ENCODE measurements at regions not wholly inside any gene's neighbourhood (a gene's known extent, or its start where the extent isn't known, plus 50 kb on each side); places are given as distances from the start of the nearest gene placed in this dataset.

DNA sequence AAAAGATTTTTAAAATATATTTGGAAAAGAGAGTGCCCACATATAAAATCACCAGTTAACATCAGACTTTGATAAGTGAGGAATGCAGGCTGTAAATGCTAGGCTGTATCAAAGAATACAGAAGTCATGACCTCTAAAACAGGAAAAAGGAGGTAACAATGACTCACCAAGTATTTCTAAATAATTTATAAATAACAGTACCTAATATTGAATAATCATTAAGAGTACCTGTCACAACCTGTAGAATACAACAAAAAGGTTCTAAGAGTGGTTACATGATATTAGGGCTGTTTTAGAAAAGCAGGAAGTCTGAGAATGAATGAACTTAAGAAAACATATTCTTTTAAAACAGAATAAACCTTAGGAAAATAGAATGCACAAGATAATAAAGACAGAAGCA, 173.1 kb upstream of the CST7 start:
- no TSS peak for BruUV-seq (replicated peaks)
- H3K4me3 ChIP-seq (replicated peaks in 1 of 3; ENCODE audit: insufficient read depth in 1 of 3, low read depth in 1 of 3, low read length in 3 of 3), result no peak overlapping the region
- no peaks in the 10 kb centered on the region for H3K9me3 ChIP-seq (replicated peaks; ENCODE audit: control insufficient read depth, insufficient read depth, low read length)
- no peaks in the 10 kb centered on the region for H4K20me1 ChIP-seq (replicated peaks; ENCODE audit: control insufficient read depth, extremely low read depth, insufficient read depth, low read length)
- FAIRE-seq (no peak), DNase-seq (ENCODE audit: low read depth, low spot score) (no peak)
- no peaks in the 10 kb centered on the region for H3K4me1 ChIP-seq (ENCODE audit: control insufficient read depth, extremely low read depth, insufficient read depth, low read length)
- no peak overlapping the region for H3K4me2 ChIP-seq (ENCODE audit: insufficient read depth, low read length)
- dilution Hi-C loops (cut with MboI; ENCODE audit: extremely low pct_ligation_motif_present, low sequenced_read_pairs) (no loop called here), intact Hi-C loops (cut with micrococcal nuclease) (no loop called here)
- H3K9me1 ChIP-seq (replicated peaks; ENCODE audit: control insufficient read depth, extremely low read depth, insufficient read depth, low read length), result no peaks in the 10 kb centered on the region
- H3K79me2 ChIP-seq (ENCODE audit: control insufficient read depth, insufficient read depth, low read length), result no peaks in the 10 kb centered on the region
- ChIA-PET CTCF (no interaction called here), POLR2A (no interaction called here)
- TF ChIP-seq GATA2 (IDR thresholded peaks at IDR 0.05; ENCODE audit: insufficient read depth, insufficient read length, low read depth, low read length) (no peak), MYC (IDR thresholded peaks at IDR 0.05; ENCODE audit: low read depth, low read length) (no peak), EZH2 (IDR thresholded peaks at IDR 0.05; ENCODE audit: borderline replicate concordance, low read depth, low read length, severe bottlenecking) (no peak), FOS (IDR thresholded peaks at IDR 0.05; ENCODE audit: borderline replicate concordance, insufficient read depth, low read length) (no peak), POLR2A (IDR thresholded peaks at IDR 0.05; ENCODE audit: low read depth, low read length) (no peak), POLR2AphosphoS5 (IDR thresholded peaks at IDR 0.05; ENCODE audit: insufficient read depth, low read depth, low read length) (no peak), JUN (IDR thresholded peaks at IDR 0.05; ENCODE audit: borderline replicate concordance, insufficient read depth, insufficient read length, low read depth) (no peak)
- TF ChIP-seq, protein P1, sequence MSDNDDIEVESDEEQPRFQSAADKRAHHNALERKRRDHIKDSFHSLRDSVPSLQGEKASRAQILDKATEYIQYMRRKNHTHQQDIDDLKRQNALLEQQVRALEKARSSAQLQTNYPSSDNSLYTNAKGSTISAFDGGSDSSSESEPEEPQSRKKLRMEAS (IDR thresholded peaks at IDR 0.05; ENCODE audit: insufficient read depth, insufficient read length), result no peak
- TF ChIP-seq, protein P2, sequence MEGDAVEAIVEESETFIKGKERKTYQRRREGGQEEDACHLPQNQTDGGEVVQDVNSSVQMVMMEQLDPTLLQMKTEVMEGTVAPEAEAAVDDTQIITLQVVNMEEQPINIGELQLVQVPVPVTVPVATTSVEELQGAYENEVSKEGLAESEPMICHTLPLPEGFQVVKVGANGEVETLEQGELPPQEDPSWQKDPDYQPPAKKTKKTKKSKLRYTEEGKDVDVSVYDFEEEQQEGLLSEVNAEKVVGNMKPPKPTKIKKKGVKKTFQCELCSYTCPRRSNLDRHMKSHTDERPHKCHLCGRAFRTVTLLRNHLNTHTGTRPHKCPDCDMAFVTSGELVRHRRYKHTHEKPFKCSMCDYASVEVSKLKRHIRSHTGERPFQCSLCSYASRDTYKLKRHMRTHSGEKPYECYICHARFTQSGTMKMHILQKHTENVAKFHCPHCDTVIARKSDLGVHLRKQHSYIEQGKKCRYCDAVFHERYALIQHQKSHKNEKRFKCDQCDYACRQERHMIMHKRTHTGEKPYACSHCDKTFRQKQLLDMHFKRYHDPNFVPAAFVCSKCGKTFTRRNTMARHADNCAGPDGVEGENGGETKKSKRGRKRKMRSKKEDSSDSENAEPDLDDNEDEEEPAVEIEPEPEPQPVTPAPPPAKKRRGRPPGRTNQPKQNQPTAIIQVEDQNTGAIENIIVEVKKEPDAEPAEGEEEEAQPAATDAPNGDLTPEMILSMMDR (IDR thresholded peaks at IDR 0.05; ENCODE audit: extremely low read depth in 1 of 2, insufficient read depth in 1 of 2, low read depth in 1 of 2, low read length in 2 of 2), result no peak
- H3K36me3 ChIP-seq (ENCODE audit: control insufficient read depth in 2 of 2, extremely low read depth in 1 of 2, insufficient read depth in 2 of 2, low read length in 2 of 2), result no peaks in the 10 kb centered on the region
- H2AFZ ChIP-seq (ENCODE audit: low read depth, low read length), result no peak overlapping the region
- H3K9ac ChIP-seq (replicated peaks; ENCODE audit: extremely low read depth, insufficient read depth, low read length), result no peak overlapping the region
- H3K27ac ChIP-seq (ENCODE audit: insufficient read depth, low read depth, low read length), result no peak overlapping the region
- H3K27me3 ChIP-seq (ENCODE audit: control insufficient read depth in 2 of 2, insufficient read depth in 2 of 2, low read length in 2 of 2), result no peaks in the 10 kb centered on the region

Data from endothelial cell of umbilical vein (primary cell).